ENCODE measurements at regions not wholly inside any gene's neighbourhood (a gene's known extent, or its start where the extent isn't known, plus 50 kb on each side); places are given as distances from the start of the nearest gene placed in this dataset.

- no peak for DNase-seq
These were observed 189.7 kb downstream of the BCAT1 start for GRCh38 chr12:24759155-24759554.

DNA sequence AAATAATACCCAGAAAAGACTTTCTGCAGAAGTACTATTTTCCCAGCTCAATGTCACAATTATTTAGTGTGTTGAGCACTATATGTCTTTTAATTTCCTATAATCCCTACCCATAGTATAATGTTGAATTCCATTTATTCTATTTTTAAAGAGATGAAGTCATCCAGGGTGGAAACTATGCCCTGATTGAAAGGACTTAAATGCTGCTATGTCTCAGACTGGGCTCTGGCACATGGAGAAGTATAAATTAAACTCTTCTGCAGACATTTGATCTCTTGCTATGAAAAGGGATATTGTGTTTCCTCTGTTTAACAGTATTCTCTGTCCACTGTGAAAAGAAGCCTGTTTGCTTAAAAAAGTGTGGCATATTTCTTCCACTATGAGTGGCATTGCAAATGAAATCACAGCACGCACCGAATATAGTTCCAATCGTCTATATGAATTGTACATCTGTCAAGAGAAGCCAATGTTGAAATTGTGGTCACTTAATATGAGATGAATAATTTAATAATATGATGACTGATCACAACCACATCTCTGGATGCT, 192.3 kb downstream of the BCAT1 start:
- no peak for DNase-seq

DNA sequence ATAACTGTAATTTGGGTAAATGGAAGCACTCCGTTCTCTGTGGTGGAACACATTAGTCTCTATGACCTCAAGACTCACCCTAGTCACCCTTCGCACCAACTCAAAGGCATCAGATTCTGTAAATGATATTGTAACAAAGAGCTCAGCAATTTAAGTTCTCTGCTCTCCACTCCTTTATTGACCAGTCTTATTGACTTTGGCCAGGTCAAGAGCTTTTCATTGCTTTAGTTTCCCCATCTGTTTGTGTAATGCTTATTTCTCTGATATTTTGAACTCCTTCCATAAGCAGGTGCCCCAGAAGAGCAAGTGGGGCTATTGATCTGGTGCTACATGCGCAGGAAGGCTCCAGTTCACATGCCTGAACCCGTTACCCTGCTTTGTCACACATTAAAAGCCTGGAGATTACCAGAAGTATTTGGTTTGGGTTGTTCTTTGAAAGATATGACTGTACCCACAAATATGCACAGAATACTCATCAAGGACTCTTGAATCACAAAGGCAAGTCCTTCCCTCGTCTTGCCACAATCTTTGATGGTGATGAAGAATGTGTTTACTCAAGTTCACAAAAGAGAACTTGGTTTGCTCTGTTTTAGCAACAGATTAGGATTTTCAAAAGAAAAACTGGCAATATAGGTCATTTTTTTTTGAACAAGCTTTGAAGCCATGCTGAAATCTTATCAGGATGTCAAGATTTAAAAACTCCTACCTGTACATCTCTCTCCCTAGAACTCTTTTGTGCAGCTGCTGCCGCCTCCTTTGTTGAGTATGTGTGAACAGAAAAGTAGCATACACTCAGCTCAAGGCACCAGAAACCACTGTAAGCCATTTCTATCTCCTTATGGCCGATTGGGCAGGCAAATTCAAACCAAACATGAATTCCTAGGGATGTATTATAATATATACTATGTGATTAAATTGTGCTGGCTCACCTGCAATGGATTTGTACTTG, 193.9 kb downstream of the BCAT1 start:
- no peak for DNase-seq

DNA sequence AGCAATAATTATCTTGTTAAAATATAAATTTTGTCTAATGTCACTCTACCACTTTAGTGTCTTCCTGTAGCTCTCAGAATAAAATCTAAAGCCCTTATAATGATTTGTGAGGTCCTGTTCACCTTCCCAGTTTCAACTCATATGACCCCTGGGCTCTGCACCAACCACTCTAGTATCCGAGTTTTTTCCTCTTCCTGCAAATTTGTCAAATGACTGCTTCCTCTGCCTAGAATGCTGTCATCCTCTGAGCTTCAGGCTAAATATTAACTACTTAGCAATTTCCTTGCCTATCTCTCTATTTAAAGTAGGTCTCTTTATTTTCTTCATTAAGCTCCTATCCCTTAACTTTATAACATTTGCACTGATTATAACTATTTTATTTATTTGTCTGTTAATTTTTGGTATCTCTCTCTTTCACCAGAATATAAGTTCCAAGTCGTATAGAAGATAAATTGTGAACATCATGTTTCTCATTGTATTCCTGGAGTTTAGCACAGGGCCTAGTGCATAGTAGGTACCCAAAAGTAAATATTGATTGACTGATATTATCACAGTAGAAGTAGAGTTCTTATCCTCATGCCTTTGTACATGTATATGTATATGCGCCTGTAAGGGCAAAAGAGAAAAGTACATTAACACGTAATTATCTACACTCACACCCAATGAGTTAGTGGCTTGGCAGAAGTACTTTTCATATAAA, 196.0 kb downstream of the BCAT1 start:
- no peak for DNase-seq

DNA sequence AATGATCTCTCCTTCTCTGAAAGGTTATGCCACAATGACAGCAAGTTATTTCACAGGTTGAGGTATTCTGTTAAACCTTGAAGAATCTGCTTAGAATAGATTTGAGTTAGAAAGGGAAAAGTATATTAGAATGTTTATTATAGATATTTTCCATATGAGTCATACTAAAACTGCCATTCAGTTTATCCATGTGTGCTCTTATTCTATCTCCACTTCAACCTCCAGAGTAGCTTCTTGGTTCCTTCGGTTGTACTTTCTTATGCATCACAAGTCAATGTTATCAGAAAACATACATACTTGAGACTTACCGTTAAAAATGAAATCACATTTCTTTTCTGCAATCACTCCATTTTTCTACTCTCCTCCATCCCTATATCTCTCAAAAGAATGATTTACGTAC, 197.7 kb downstream of the BCAT1 start:
- DNase-seq: no peak

GRCh38 chr12:24750263-24750662, 198.6 kb downstream of the BCAT1 start:
- DNase-seq: no peak

DNA sequence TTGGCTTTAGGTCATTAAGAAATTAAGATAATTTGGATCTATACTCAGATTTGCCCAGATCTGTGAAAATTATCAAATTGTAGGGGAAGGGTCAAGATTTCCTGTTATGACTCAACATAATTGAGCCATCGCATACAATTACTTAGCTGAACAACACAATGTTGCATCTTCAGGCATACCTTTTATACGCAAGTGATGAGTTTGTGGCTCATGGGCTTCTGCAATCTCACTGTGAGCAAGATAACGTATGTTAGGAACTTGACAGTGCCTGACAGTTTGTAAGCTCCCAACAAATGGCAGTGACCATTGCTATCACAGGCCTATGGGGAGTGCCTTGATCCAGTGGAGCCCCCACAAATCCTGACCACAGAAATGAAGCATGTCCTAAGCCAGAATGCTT, 199.7 kb downstream of the BCAT1 start:
- DNase-seq: no peak

DNA sequence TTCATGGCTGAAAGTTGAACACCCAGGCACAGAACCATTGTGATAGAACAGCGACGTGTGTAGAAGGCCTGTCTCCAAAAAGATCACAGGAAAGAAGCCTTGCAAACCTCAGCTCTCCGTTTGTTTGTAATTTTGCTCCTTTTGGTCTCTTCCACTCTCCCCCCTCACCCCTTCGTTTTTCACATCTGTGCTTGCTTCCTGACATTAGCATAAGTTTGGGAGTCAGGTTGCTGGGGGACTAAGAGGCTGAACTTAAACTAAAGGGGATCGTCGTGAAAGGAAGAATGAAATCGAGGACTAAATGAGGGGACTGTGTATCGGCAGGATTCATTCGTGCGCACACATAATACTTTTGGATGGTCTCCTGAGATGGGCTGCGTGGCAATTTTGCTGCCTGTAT, 200.6 kb downstream of the BCAT1 start:
- DNase-seq: no peak

GRCh38 chr12:24746864-24747263, 202.0 kb downstream of the BCAT1 start:
- DNase-seq: no peak

DNA sequence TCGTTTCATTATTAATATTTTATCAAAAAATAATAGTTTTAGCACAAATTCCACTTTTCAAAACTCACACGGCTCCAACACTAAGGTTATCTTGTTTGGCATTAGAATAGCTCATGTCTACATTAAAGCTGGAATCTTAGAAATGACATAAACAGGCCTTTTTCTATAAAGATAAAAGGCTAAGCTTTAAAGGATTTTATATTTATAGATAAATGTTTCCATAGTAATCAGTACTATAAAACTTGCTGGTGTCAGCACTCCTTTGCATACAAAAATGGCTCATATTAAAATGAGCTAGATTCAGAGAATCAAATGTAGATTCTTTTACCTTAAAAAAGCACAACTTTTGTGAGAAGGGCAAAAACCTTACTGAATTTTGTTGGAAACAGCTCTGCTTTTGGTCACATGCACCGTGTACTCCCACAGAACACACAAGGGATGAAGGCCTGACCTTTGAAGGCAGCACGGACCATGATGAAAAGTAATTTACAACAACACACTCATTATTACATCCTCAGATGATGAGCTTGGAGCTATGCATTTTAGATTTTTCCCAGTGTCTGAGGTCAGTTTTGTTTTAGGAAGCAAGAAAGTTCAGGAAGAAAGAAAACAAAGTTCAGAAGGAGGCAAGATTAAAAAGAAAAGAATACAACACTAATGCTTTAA, 202.8 kb downstream of the BCAT1 start:
- no peak for DNase-seq

- no peak for DNase-seq
These were observed 204.7 kb downstream of the BCAT1 start for GRCh38 chr12:24743941-24744793.

DNA sequence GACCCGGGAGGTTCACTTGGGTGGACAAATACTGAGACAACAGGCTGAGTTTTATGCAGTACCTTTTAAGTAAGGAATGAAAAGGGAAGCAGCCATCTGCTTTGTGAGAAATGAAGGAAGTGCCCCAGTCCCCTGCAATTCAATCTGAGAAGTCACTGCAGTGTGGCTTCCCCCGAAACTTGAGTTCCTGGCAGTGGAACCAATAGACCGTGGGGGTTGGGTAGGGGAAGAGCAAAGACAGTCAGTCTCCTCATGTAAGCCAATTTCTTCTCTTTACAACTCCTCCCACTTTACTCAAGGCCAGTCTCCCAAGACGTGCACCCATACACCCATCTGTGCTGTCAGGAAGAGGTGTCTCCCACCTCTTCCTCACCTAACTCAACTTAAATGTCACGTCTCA, 206.5 kb downstream of the BCAT1 start:
- no peak for DNase-seq

- DNase-seq: no peak
These were observed 207.7 kb downstream of the BCAT1 start for GRCh38 chr12:24741216-24741615.

- DNase-seq: no peak
These were observed 209.7 kb downstream of the BCAT1 start for GRCh38 chr12:24739106-24739779.

GRCh38 chr12:24738441-24738840, 210.5 kb downstream of the BCAT1 start:
- DNase-seq: no peak

GRCh38 chr12:24731596-24731995, 217.3 kb downstream of the BCAT1 start:
- no peak for DNase-seq

- DNase-seq: no peak
These were observed 218.4 kb downstream of the BCAT1 start for GRCh38 chr12:24730489-24730896.

DNA sequence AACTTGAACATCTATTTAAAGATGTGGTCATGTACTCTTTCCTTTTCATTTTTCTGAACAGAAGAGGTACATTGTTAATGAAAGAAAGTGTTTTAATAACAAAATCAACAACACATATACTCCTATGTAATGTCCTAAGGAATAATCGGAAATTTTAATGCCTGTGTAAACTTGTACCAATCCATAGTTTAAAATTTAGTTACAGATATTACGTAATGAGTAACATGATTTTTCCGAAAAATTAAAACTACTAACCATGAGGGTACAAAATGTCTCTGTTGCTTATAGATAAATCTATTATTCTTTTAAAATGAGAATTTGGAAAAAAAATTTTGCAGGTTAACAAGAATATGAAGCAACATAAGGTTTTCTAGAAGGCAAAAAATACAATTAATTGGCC, 220.1 kb downstream of the BCAT1 start:
- no peak for DNase-seq

- no peak for DNase-seq
These were observed 220.5 kb downstream of the BCAT1 start for GRCh38 chr12:24728366-24728765.

DNA sequence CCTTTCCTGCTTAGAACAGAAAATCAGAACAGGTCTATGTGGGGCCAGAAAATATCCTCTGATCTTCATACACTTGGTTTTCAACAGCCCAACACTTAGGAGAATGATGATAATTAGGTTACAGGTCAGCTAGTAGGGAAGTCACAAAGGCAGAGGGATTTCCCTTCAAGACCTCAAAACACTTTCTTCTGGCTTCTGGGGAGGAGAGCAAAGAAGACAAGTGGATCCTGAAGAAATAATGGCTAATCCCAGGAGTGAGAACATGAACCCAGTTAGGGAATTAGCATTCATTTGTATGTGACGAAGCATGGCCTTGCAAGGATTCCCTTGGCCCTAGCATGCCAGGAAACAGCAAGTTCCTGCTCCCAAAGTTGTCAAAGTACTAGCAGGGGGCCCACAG, 223.3 kb downstream of the BCAT1 start:
- DNase-seq: no peak

DNA sequence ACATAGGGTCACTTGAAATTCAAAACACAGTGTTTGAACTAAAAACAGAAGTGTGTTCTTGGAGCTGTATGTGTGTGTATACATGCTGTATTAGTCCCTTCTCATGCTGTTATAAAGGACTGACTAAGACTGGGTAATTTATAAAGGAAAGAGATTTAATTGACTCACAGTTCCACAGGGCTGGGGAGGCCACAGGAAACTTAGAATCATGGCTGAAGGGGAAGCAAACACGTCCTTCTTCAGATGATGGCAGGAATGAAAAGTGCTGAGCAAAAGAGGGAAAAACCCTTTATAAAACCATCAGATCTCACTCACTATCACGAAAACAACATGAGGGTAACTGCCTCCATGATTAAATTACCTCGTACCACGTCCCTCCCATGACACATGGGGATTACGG, 224.1 kb downstream of the BCAT1 start:
- no peak for DNase-seq

- no peak for DNase-seq
These were observed 225.1 kb downstream of the BCAT1 start for GRCh38 chr12:24723759-24724158.
